ENCODE measurements at regions not wholly inside any gene's neighbourhood (a gene's known extent, or its start where the extent isn't known, plus 50 kb on each side); places are given as distances from the start of the nearest gene placed in this dataset.

- in situ Hi-C loops (cut with MboI; ENCODE audit: low sequenced_read_pairs, unreplicated experiment): no loop called here
- DNase-seq (ENCODE audit: low spot score): no peak
- TF ChIP-seq, protein P1, sequence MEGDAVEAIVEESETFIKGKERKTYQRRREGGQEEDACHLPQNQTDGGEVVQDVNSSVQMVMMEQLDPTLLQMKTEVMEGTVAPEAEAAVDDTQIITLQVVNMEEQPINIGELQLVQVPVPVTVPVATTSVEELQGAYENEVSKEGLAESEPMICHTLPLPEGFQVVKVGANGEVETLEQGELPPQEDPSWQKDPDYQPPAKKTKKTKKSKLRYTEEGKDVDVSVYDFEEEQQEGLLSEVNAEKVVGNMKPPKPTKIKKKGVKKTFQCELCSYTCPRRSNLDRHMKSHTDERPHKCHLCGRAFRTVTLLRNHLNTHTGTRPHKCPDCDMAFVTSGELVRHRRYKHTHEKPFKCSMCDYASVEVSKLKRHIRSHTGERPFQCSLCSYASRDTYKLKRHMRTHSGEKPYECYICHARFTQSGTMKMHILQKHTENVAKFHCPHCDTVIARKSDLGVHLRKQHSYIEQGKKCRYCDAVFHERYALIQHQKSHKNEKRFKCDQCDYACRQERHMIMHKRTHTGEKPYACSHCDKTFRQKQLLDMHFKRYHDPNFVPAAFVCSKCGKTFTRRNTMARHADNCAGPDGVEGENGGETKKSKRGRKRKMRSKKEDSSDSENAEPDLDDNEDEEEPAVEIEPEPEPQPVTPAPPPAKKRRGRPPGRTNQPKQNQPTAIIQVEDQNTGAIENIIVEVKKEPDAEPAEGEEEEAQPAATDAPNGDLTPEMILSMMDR (IDR thresholded peaks at IDR 0.05; ENCODE audit: borderline replicate concordance, control extremely low read depth, extremely low read depth, insufficient read depth, missing control alignments): no peak
Observed at GRCh38 chr14:56959869-56960268, 149.6 kb upstream of the OTX2 start.

DNA sequence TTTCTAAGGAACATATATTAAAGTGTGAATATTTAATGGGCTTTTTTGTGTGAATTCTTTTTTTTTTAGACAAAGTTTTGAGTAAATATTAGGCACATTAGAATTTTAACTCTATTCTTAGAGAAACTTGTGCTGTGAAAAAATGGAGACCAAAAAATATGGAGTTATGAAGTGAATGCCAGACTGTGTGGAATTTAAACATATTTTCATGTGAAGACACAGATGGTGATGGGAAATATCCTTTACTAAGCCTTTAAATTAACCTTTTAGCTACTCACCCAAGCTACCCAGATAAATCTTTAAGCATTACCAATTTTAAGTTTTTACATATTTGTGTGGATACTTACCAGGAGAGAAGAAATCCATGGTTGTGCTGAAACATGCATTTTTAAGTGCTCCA lies 148.8 kb upstream of the OTX2 start:
- TF ChIP-seq, protein P1 (IDR thresholded peaks at IDR 0.05; ENCODE audit: borderline replicate concordance, control extremely low read depth, extremely low read depth, insufficient read depth, missing control alignments): no peak
- in situ Hi-C loops (cut with MboI; ENCODE audit: low sequenced_read_pairs, unreplicated experiment): no loop called here
- no peak for DNase-seq (ENCODE audit: low spot score)

DNA sequence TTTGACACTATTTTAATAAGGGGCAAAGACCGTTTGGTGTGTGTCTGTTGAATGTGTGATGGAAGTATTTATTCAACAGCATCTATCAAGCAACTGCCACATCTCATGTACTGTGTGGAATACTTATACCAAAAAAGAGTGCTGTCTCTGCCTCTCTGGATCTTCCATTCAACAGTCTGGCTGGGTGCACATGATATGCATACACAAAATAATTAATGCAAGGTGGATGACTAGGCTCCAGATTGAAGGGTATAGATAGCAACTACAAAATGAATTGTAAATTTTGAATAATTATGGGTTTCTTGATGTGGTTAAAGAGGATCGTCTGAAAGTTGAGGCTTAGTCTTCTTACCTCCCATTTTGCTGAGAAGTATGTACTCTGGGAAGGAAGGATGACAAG lies 145.9 kb upstream of the OTX2 start:
- in situ Hi-C loops (cut with MboI; ENCODE audit: low sequenced_read_pairs, unreplicated experiment): no loop called here
- TF ChIP-seq, protein P1 (IDR thresholded peaks at IDR 0.05; ENCODE audit: borderline replicate concordance, control extremely low read depth, extremely low read depth, insufficient read depth, missing control alignments): no peak

GRCh38 chr14:56955745-56956144 lies 145.5 kb upstream of the OTX2 start:
- DNase-seq (ENCODE audit: low spot score): no peak
- in situ Hi-C loops (cut with MboI; ENCODE audit: low sequenced_read_pairs, unreplicated experiment): no loop called here
- TF ChIP-seq, protein P1 (IDR thresholded peaks at IDR 0.05; ENCODE audit: borderline replicate concordance, control extremely low read depth, extremely low read depth, insufficient read depth, missing control alignments): no peak

More for the DNA sequence above, 145.9 kb upstream of the OTX2 start:
- DNase-seq (ENCODE audit: low spot score): no peak

DNA sequence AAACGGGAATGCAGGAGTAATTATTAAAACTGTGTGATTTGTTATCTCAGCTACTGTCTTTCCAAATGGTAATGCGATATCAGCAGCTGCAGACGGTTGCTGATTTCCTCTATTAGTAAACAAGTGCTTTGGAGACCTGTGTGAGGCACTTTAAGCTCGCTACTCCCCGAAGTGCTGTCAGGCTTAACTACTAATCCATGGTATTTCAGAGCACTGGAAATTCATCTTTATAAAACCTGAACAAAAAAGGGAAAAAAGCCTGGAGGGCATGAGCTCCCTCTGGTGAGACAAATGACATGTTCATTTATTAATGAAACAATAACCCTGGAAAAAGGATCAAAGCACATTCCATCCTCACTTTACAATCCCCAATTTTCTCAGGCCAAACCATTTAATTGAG lies 143.6 kb upstream of the OTX2 start:
- DNase-seq (ENCODE audit: low spot score): no peak
- in situ Hi-C loops (cut with MboI; ENCODE audit: low sequenced_read_pairs, unreplicated experiment): no loop called here
- TF ChIP-seq, protein P1 (IDR thresholded peaks at IDR 0.05; ENCODE audit: borderline replicate concordance, control extremely low read depth, extremely low read depth, insufficient read depth, missing control alignments): no peak

DNA sequence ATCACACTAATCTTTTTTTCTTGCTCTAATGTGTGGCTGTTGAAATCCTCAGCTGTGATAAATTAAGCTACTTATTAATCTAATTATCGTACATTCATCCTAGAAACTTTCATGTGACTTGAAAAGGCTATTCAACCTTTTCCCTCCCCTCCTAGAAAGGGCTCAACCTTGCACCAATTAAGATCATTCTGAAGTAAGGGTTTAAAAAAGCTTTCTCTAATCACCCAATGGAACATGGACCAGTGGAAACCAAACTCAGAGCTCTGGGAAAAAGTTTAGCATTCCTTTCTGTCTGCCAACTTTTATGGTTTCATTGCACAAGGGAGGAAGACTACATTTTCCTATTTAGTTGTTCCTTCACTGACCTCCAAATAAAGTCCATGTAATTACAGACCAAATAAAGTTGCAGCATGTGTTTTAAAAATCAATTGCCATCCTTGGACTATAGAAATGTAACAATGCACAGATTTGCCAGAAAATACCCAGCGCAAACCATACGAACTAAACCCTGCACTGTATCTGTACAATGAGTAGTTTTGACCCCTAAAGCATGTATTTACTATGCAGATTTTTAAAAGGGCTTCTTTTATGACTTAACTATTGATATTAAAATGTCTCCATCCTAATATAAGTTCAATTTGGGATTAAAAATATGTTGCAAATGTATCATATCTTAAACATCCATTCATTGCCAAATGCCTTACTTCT lies 142.6 kb upstream of the OTX2 start:
- no peak for DNase-seq (ENCODE audit: low spot score)
- TF ChIP-seq, protein P1 (IDR thresholded peaks at IDR 0.05; ENCODE audit: borderline replicate concordance, control extremely low read depth, extremely low read depth, insufficient read depth, missing control alignments): no peak
- in situ Hi-C loops (cut with MboI; ENCODE audit: low sequenced_read_pairs, unreplicated experiment): no loop called here
